ENCODE measurements at regions not wholly inside any gene's neighbourhood (a gene's known extent, or its start where the extent isn't known, plus 50 kb on each side); places are given as distances from the start of the nearest gene placed in this dataset.

DNA sequence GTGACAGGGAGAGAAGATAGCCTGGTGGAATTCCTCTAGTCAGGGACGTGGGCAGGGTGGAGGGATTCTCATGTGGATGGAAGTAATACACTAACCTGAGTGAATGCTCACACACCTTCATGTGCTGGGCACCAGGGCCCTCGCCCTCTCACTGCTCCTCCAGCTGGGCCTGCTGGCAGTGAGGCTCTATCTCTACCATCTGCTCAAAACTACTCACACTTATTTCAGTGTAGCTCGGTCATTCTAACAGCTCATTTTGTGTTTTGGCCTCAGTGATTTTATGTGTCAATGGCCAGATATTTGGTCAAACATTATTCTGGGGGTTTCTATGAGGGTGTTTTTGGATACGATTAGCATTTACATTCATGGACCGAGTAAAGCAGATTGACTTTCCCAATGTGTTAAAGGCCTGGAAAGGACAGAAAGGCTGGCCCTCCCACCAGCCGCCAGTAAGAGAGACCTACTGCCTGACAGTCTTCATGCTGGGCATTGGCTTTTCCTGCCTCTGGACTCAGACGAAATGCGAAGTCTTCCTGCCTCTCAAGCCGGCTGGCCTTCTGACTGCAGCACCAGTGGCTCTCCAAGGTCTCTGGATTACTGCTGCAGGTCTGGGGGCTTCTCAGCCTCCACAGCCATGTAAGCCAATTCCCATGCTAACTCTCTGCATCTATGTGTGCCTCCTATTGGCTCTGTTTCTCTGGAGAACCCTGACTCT is 335.4 kb downstream of the CXCL12 start:
- DNase-seq, result no peak

GRCh38 chr10:44047361-44047760 is 337.5 kb downstream of the CXCL12 start:
- no peak for DNase-seq

- no peak for DNase-seq
These were observed 338.3 kb downstream of the CXCL12 start for GRCh38 chr10:44046605-44047004.

- DNase-seq, result no peak
These were observed 339.9 kb downstream of the CXCL12 start for GRCh38 chr10:44045020-44045419.

DNA sequence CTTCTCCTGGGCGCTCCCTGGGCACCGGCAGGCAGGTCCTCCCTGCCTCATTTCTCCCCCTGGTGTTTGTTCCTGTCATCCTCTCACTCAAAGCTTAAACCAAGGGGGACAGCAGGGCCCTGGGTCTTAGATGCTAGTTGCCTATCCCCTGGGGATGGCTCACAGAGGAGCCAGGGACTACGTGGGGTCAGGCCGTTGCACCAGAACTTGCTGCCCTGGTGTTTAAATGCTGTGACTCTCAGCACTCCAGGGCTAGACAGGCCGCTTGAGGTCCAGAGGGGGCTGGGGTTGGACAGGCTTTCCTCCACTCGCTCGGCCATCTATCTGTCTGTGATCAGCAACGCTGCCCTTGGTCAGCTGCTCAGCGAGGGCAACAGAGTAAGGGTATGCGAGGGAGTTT is 340.3 kb downstream of the CXCL12 start:
- no peak for DNase-seq

GRCh38 chr10:44043646-44044375 is 341.1 kb downstream of the CXCL12 start:
- no peak for DNase-seq

DNA sequence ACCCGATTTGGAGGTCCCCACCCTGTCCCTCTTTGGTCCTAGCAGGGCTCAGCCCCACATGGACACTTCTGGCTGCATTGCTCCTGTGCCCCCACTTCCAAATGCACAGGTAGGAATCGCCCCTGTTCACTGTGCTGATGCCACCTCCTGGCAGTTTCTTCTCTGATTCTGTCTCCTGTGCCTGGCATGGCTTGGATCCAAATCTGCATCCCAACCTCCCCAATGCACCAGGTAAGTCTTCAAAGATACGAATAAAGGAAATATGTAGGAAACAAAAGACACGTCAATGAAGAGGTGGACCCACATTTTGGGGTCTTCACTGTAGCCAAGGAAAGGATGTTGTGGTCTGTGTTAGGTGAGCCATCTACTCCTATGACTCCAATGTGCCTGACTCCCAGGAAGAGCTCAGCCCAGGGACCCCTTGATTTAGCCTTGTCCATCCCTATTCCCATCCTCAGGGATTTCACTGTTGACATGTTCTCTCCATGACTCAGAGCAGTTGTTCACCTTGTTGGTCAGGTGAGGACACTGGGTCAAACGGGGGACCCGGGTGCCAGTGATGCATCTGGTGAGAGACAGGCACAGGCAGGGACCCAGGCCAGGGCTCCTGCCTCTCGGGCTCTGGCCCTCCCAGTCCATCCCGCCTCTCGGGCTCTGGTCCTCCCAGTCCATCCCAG is 341.8 kb downstream of the CXCL12 start:
- DNase-seq, result no peak

GRCh38 chr10:44042075-44042770 is 342.7 kb downstream of the CXCL12 start:
- no peak for DNase-seq

DNA sequence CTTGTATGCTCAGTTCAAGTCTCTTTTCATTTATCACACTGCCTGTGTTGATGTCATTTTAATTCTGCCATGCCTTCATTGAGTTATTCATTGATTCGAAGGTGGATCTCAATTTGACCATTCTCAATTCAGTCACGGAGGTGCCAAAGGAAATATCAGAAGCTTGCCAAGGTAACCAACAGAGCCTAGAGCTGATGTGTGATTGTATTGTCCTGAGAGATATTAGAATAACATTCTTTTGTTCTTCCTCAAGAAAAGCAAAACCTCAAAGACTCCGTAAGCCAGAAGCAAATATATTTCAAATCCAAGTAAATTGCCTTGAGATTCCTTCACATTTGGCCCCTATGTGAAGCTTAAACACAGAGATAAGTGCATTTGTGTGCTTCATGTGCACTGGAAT is 345.3 kb downstream of the CXCL12 start:
- no peak for DNase-seq

- DNase-seq, result no peak
These were observed 348.5 kb downstream of the CXCL12 start for GRCh38 chr10:44036425-44036824.

DNA sequence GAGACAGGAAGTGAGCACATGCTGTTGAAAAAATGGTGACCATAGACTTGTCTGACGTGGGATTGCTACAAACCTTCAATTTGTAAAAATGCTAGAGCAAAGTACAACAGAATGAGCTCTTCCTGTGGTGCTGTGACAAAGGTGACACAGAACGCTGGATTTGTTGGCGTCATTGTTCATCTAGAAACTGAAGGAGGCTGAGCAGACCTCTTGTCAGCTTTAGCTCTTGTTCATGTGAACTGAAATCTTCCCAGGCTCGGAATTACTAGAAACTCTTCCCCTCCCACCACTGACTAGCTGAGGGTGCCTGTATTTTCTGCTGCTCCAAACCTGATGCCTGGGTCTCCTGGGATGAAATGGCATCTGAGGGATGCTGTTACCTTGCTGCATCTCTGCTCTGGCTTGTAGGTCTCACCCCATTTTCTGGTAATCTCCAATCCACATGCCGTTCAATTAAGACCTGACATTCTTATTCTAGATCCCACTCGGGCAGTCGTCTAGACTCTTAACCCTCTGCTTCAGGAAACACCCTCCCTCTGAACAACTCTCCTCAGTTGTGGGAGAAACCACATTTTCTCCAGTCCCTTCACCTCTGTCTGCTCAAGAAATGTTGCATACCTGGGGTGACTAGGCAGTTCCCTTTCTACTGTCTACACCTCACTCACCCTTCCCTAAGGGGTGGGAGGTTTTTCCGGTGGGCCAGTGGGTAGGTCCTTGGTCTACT is 349.3 kb downstream of the CXCL12 start:
- no peak for DNase-seq

DNA sequence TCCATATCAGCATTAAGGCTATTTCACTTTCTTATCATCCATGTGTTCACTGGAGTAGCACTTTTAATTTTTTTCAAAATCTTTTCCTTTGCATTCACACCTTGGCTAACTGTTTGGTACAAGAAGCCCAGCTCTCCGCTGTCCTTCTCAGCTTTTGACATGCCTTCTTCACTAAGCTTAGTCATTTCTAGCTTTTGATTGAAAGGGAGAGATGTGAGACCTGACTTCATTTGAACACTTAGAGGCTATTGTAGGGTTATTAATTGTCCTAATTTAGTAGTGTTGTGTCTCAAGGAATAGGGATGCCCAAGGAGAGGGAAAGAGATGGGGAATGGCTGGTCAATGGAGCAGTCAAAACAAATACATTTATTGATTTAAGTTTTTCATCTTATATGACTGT is 350.0 kb downstream of the CXCL12 start:
- DNase-seq, result no peak

DNA sequence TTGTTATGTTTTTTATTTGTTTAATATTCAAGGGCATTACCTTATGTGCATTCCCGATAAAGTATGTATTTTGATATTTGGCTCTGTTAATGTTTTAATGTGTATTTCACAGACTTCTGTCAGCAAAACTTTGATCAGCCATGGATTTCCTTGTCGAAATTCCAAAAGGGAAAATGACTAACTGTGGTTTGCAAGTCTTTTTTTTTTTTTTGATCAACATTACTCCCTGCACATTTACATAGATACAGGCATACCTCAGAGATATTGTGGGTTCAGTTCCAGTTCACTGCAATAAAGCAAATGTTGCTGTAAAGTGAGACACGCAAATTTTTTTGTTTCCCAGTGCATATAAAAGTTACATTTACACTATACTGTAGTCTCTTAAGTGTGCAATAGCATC is 351.9 kb downstream of the CXCL12 start:
- DNase-seq, result no peak

- DNase-seq, result no peak
These were observed 352.7 kb downstream of the CXCL12 start for GRCh38 chr10:44032216-44032615.

GRCh38 chr10:44030738-44031137 is 354.2 kb downstream of the CXCL12 start:
- DNase-seq, result no peak

DNA sequence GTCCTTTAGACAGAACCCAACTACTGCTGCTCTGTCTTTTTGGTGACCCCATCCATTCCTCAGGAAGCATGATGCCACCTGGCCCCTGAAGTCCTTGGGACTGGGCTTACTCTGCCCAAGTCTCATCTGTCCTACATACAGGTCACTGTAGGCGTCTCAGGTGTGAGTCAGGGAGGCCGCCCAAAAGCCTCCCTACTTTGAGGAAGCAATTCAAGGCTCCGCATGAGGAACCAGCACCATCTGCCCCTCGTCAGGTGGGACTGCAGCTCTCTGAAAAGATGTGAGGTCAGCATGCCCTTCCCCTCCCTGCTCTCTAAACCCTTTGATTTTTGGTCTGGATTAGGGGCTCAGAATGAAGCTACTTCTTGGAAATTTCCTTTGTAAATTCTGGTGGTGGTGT is 354.8 kb downstream of the CXCL12 start:
- DNase-seq, result no peak

GRCh38 chr10:44028384-44029137 is 356.3 kb downstream of the CXCL12 start:
- DNase-seq, result no peak

GRCh38 chr10:44024356-44025116 is 360.4 kb downstream of the CXCL12 start:
- no peak for DNase-seq

GRCh38 chr10:44023517-44023916 is 361.4 kb downstream of the CXCL12 start:
- no peak for DNase-seq

GRCh38 chr10:44022203-44022602 is 362.7 kb downstream of the CXCL12 start:
- no peak for DNase-seq
